MM.1S (cell line): ENCODE measurements at regions not wholly inside any gene's neighbourhood (a gene's known extent, or its start where the extent isn't known, plus 50 kb on each side); places are given as distances from the start of the nearest gene placed in this dataset.

ENCODE experiments used
- DNase-seq: peaks from one replicate; pipeline ENCODE4 v3.0.0-alpha.2; 2015
- H2AFZ ChIP-seq: fragments of 300-600 bp; sonication (generic); 2 replicates; pipeline ENCODE4 v1.6.0; 2016; ENCODE audit warnings: antibody characterized with exemption, low read length
- H3F3A ChIP-seq: fragments of 300-600 bp; sonication (generic); 2 replicates; pipeline ENCODE4 v1.6.1; 2016; ENCODE audit warnings: mild to moderate bottlenecking, antibody characterized with exemption, low read length, moderate library complexity, mixed read lengths; ENCODE audit not compliant: insufficient read depth
- H3K27ac ChIP-seq: fragments of 300-600 bp; sonication (generic); 2 replicates; pipeline ENCODE4 v1.5.1; 2016; ENCODE audit warnings: mild to moderate bottlenecking, low read length
- H3K27me3 ChIP-seq: fragments of 300-600 bp; sonication (generic); replicated peaks from 2 replicates; pipeline ENCODE4 v1.6.0; 2016; ENCODE audit warnings: low read length; ENCODE audit not compliant: insufficient read depth
- H3K36me3 ChIP-seq: fragments of 300-600 bp; sonication (generic); replicated peaks from 2 replicates; pipeline ENCODE4 v1.6.1; 2016; ENCODE audit warnings: mild to moderate bottlenecking, low read length, mixed read lengths; ENCODE audit not compliant: insufficient read depth
- H3K4me1 ChIP-seq: fragments of 300-600 bp; sonication (generic); 2 replicates; pipeline ENCODE4 v1.6.1; 2016; ENCODE audit warnings: low read length, mixed read lengths
- H3K4me2 ChIP-seq: fragments of 300-600 bp; sonication (generic); 2 replicates; pipeline ENCODE4 v1.6.0; 2016; ENCODE audit warnings: low read depth, low read length
- H3K4me3 ChIP-seq: fragments of 300-600 bp; sonication (generic); 2 replicates; pipeline ENCODE4 v1.5.1; 2016; ENCODE audit warnings: low read length, mixed read lengths
- H3K79me2 ChIP-seq: fragments of 300-600 bp; sonication (generic); 2 replicates; pipeline ENCODE4 v1.6.1; 2016; ENCODE audit warnings: mixed run types, low read length, mixed read lengths
- H3K9ac ChIP-seq: fragments of 300-600 bp; sonication (generic); 2 replicates; pipeline ENCODE4 v1.6.1; 2016; ENCODE audit warnings: low read length, mixed read lengths
- H3K9me2 ChIP-seq: fragments of 300-600 bp; sonication (generic); replicated peaks from 2 replicates; pipeline ENCODE4 v1.6.1; 2016; ENCODE audit warnings: mild to moderate bottlenecking, low read length, mixed read lengths; ENCODE audit not compliant: insufficient read depth
- H3K9me3 ChIP-seq: fragments of 300-600 bp; sonication (generic); replicated peaks from 2 replicates; pipeline ENCODE4 v1.6.1; 2016; ENCODE audit warnings: mild to moderate bottlenecking, low read length, mixed read lengths; ENCODE audit not compliant: insufficient read depth
- H4K20me1 ChIP-seq: fragments of 300-600 bp; sonication (generic); 2 replicates; pipeline ENCODE4 v1.6.1; 2016; ENCODE audit warnings: mild to moderate bottlenecking, low read length, moderate library complexity, mixed read lengths; ENCODE audit not compliant: insufficient read depth
- EZH2 ChIP-seq: fragments of 300-600 bp; sonication (generic); optimal IDR thresholded peaks from 2 replicates; pipeline ENCODE3; 2017; ENCODE audit warnings: low read depth, mild to moderate bottlenecking, antibody characterized with exemption, low read length, mixed read lengths
- EZH2phosphoT487 ChIP-seq: fragments of 300-600 bp; sonication (generic); IDR thresholded peaks from 2 replicates; pipeline ENCODE4 v1.6.1; 2018; ENCODE audit warnings: antibody characterized with exemption, low read length
- TF ChIP-seq, protein P1 (sequence below): fragments of 300-600 bp; sonication (generic); IDR thresholded peaks from 2 replicates; pipeline ENCODE4 v1.5.1; 2016; ENCODE audit warnings: antibody characterized with exemption, low read length, mixed read lengths

DNA sequence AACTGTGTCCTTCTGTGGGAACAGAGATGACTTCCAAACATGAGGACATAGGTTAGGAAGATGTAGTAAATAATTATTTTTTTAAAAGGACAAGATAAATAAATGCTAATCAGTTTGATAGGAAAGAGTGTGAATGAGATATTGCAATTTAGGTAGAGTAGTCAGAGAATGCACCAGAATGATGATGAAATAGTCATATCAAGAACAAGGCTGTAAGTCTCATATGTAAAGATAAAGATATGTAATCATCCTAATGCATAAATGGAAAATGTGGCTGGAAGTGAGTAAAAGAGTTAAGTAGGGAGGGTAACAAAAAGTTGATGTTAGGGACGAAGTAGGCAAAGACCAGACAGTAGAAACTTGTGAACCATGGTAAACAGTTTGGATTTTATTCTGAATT, 1041.7 kb upstream of the MIR17HG start:
- Histone ChIP-seq H2AFZ (no peak overlapping the region), H3F3A (no peaks in the 10 kb centered on the region), H3K9ac (no peak overlapping the region), H3K9me3 (no peaks in the 10 kb centered on the region), H3K4me1 (no peaks in the 10 kb centered on the region), H3K9me2 (no peaks in the 10 kb centered on the region), H4K20me1 (no peaks in the 10 kb centered on the region), H3K27ac (no peak overlapping the region), H3K4me2 (no peak overlapping the region), H3K79me2 (no peaks in the 10 kb centered on the region), H3K36me3 (no peaks in the 10 kb centered on the region), H3K27me3 (no peaks in the 10 kb centered on the region), H3K4me3 (no peak overlapping the region)
- DNase-seq = no peak
- TF ChIP-seq EZH2 (no peak), EZH2phosphoT487 (no peak)
- TF ChIP-seq, protein P1, sequence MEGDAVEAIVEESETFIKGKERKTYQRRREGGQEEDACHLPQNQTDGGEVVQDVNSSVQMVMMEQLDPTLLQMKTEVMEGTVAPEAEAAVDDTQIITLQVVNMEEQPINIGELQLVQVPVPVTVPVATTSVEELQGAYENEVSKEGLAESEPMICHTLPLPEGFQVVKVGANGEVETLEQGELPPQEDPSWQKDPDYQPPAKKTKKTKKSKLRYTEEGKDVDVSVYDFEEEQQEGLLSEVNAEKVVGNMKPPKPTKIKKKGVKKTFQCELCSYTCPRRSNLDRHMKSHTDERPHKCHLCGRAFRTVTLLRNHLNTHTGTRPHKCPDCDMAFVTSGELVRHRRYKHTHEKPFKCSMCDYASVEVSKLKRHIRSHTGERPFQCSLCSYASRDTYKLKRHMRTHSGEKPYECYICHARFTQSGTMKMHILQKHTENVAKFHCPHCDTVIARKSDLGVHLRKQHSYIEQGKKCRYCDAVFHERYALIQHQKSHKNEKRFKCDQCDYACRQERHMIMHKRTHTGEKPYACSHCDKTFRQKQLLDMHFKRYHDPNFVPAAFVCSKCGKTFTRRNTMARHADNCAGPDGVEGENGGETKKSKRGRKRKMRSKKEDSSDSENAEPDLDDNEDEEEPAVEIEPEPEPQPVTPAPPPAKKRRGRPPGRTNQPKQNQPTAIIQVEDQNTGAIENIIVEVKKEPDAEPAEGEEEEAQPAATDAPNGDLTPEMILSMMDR = no peak

DNA sequence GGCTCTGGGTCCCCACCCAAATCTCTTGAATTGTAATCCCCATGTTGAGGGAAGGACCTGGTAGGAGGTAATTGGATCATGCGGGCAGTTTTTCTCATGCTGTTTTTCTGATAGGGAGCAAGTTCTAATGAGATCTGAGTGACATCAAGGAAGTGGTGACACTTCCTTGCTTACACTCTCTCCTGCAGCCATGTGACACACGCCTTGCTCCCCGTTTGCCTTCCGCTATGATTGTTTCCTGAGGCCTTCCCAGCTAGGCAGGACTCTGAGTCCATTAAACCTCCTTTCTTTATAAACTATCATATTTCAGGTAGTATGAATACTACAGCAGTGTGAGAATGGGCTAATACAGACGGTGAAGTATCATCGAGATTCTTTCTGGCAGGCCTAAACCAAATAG, 1040.4 kb upstream of the MIR17HG start:
- no peak for DNase-seq
- no peak overlapping the region for H3K4me2 ChIP-seq
- H3K9me3 ChIP-seq = no peaks in the 10 kb centered on the region
- H3K4me1 ChIP-seq = no peaks in the 10 kb centered on the region
- no peak overlapping the region for H3K9ac ChIP-seq
- no peaks in the 10 kb centered on the region for H4K20me1 ChIP-seq
- no peak for TF ChIP-seq EZH2
- TF ChIP-seq, protein P1 = no peak
- no peak for TF ChIP-seq EZH2phosphoT487
- H3K27me3 ChIP-seq = no peaks in the 10 kb centered on the region
- no peaks in the 10 kb centered on the region for H3K79me2 ChIP-seq
- no peaks in the 10 kb centered on the region for H3F3A ChIP-seq
- H3K4me3 ChIP-seq = no peak overlapping the region
- no peak overlapping the region for H2AFZ ChIP-seq
- H3K27ac ChIP-seq = no peak overlapping the region
- no peaks in the 10 kb centered on the region for H3K9me2 ChIP-seq
- H3K36me3 ChIP-seq = no peaks in the 10 kb centered on the region

DNA sequence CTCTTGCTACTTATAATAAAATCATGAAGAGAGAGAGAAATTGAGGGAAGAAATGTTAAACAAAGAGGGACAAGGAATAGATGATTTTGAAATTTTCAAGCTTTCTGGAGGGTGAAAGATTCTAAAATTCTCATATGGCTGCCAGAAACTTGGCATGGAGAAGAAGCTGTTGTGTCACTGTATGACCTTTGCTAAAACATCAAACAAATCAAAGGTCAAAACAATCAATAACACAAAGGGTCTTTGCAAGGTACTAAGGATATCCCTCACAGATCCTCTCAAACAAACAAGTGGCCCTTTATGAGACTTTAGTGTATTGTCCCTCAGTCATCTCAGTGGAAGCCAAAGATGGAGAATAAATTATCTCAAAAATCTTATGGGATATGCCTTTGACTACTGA, 1039.2 kb upstream of the MIR17HG start:
- no peaks in the 10 kb centered on the region for H3K79me2 ChIP-seq
- H3K27me3 ChIP-seq = no peaks in the 10 kb centered on the region
- TF ChIP-seq, protein P1 = no peak
- TF ChIP-seq EZH2phosphoT487 = no peak
- TF ChIP-seq EZH2 = no peak
- no peak overlapping the region for H2AFZ ChIP-seq
- no peak overlapping the region for H3K4me2 ChIP-seq
- DNase-seq = no peak
- no peak overlapping the region for H3K4me3 ChIP-seq
- H3K36me3 ChIP-seq = no peaks in the 10 kb centered on the region
- no peak overlapping the region for H3K27ac ChIP-seq
- no peaks in the 10 kb centered on the region for H3K4me1 ChIP-seq
- H3K9me3 ChIP-seq = no peaks in the 10 kb centered on the region
- H4K20me1 ChIP-seq = no peaks in the 10 kb centered on the region
- no peak overlapping the region for H3K9ac ChIP-seq
- H3F3A ChIP-seq = no peaks in the 10 kb centered on the region
- no peaks in the 10 kb centered on the region for H3K9me2 ChIP-seq
